ENCODE measurements at regions not wholly inside any gene's neighbourhood (a gene's known extent, or its start where the extent isn't known, plus 50 kb on each side); places are given as distances from the start of the nearest gene placed in this dataset.

- TF ChIP-seq, protein P1, sequence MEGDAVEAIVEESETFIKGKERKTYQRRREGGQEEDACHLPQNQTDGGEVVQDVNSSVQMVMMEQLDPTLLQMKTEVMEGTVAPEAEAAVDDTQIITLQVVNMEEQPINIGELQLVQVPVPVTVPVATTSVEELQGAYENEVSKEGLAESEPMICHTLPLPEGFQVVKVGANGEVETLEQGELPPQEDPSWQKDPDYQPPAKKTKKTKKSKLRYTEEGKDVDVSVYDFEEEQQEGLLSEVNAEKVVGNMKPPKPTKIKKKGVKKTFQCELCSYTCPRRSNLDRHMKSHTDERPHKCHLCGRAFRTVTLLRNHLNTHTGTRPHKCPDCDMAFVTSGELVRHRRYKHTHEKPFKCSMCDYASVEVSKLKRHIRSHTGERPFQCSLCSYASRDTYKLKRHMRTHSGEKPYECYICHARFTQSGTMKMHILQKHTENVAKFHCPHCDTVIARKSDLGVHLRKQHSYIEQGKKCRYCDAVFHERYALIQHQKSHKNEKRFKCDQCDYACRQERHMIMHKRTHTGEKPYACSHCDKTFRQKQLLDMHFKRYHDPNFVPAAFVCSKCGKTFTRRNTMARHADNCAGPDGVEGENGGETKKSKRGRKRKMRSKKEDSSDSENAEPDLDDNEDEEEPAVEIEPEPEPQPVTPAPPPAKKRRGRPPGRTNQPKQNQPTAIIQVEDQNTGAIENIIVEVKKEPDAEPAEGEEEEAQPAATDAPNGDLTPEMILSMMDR (conservative IDR thresholded peaks at IDR 0.05; ENCODE audit: low read depth, low read length) = no peak
- TF ChIP-seq RAD21 (IDR thresholded peaks at IDR 0.05; ENCODE audit: low read length) = no peak
- no peak for TF ChIP-seq POLR2A (IDR thresholded peaks at IDR 0.05; ENCODE audit: low read depth, low read length)
- TF ChIP-seq SMC3 (IDR thresholded peaks at IDR 0.05; ENCODE audit: low read depth, low read length) = no peak
These were observed 1147.9 kb downstream of the NLGN4X start for GRCh38 chrX:5080791-5081190.

Data from IMR-90 (cell line).